Kidney (tissue), 13 donors: ENCODE measurements at regions not wholly inside any gene's neighbourhood (a gene's known extent, or its start where the extent isn't known, plus 50 kb on each side); places are given as distances from the start of the nearest gene placed in this dataset.
A peak's percentile ranks its signal among the peaks of the same experiment; 100 is the strongest.

ENCODE experiments used
- DNase-seq, 5 donors: peaks; one replicate each; pipeline ENCODE4 v3.0.0-alpha.2; 2013 to 2020
- FAIRE-seq: peaks from 2 replicates; lab custom pipeline; 2012; peaks lifted over from hg19 to GRCh38; lab: Jason Lieb, UNC
- H3K27ac ChIP-seq, 2 donors: one replicate each; pipeline ENCODE4 v1.7.0; 2013; ENCODE audit warnings: low read depth in 2 of 2, low read length in 2 of 2, inconsistent platforms in 1 of 2
- H3K27me3 ChIP-seq: one replicate; pipeline ENCODE4 v1.7.1; 2013; ENCODE audit warnings: low read length, inconsistent platforms; ENCODE audit not compliant: control insufficient read depth, insufficient read depth
- H3K36me3 ChIP-seq, 3 donors: one replicate each; pipeline versions ENCODE4 v1.7.0 to v1.7.1; 2013; ENCODE audit warnings: low read length in 3 of 3, control low read depth in 1 of 3, inconsistent platforms in 1 of 3; ENCODE audit not compliant: insufficient read depth in 3 of 3, control insufficient read depth in 2 of 3
- H3K4me1 ChIP-seq, 3 donors: one replicate each; pipeline versions ENCODE4 v1.7.0 to v1.7.1; 2013; ENCODE audit warnings: low read length in 3 of 3, inconsistent platforms in 1 of 3, low read depth in 1 of 3; ENCODE audit not compliant: control insufficient read depth in 2 of 3, insufficient read depth in 2 of 3
- H3K4me3 ChIP-seq, 3 donors: one replicate each; pipeline versions ENCODE4 v1.7.0 to v1.8.1; 2013; ENCODE audit warnings: low read length in 3 of 3, control low read depth in 1 of 3, inconsistent platforms in 1 of 3
- H3K9ac ChIP-seq, 3 donors: one replicate each; pipeline versions ENCODE4 v1.7.0 to v1.7.1; 2013; ENCODE audit warnings: low read length in 3 of 3, control low read depth in 1 of 3, inconsistent platforms in 1 of 3
- H3K9me3 ChIP-seq, 3 donors: one replicate each; pipeline versions ENCODE4 v1.7.0 to v1.7.1; 2013; ENCODE audit warnings: low read length in 3 of 3, control low read depth in 1 of 3, inconsistent platforms in 1 of 3; ENCODE audit not compliant: control insufficient read depth in 2 of 3, insufficient read depth in 1 of 3
- CTCF ChIP-seq: IDR thresholded peaks from 3 replicates; pipeline ENCODE4 v1.5.1; 2012; ENCODE audit warnings: mild to moderate bottlenecking, moderate library complexity, borderline replicate concordance; ENCODE audit not compliant: insufficient read depth; ENCODE audit errors: extremely low read depth
- intact Hi-C: fragments of 100-400 bp; cut with DNase I; formaldehyde crosslinking; loops from one replicate; pipeline ENCODE4 v1.11.1; 2022
- donor health status: control.
- donor health status: control.
- donor health status: control.
- donor health status: control.
- donor health status: control.
- donor health status: DM: yes; HTN: yes; CAD: no.
- donor health status: Normal renal cell carcinoma (clear cell type).

GRCh38 chr5:133829786-133830185, 138.6 kb downstream of the C5orf15 start:
- H3K4me1 ChIP-seq, result peaks cover 0 to 29% (median 17%) of the 10 kb centered on the region in 3 donors
- no peaks in the 10 kb centered on the region for H3K36me3 ChIP-seq
- intact Hi-C loops, result no loop called here
- no peak for FAIRE-seq
- H3K9me3 ChIP-seq, result no peaks in the 10 kb centered on the region
- no peak overlapping the region for H3K27ac ChIP-seq
- no peak for TF ChIP-seq CTCF
- H3K4me3 ChIP-seq, result no peak overlapping the region
- no peaks in the 10 kb centered on the region for H3K27me3 ChIP-seq
- no peak overlapping the region for H3K9ac ChIP-seq
- DNase-seq, result peak in 2 of 5 donors; percentile 19 to 24

- intact Hi-C loops, result no loop called here
- Histone ChIP-seq H3K27ac (no peak overlapping the region), H3K9ac (no peak overlapping the region), H3K9me3 (no peaks in the 10 kb centered on the region), H3K36me3 (no peaks in the 10 kb centered on the region), H3K27me3 (no peaks in the 10 kb centered on the region), H3K4me1 (peaks cover 0 to 37% (median 25%) of the 10 kb centered on the region in 3 donors), H3K4me3 (no peak overlapping the region)
- FAIRE-seq (no peak), DNase-seq (peak in 2 of 5 donors; percentile 18 to 41)
- TF ChIP-seq CTCF, result no peak
These were observed 139.7 kb downstream of the C5orf15 start for GRCh38 chr5:133828722-133829121.

GRCh38 chr5:133827830-133828229, 140.6 kb downstream of the C5orf15 start:
- DNase-seq (peak in 2 of 5 donors; percentile 30 to 54), FAIRE-seq (no peak)
- Histone ChIP-seq H3K4me1 (peaks cover 0 to 43% (median 28%) of the 10 kb centered on the region in 3 donors), H3K9ac (no peak overlapping the region), H3K27ac (no peak overlapping the region), H3K27me3 (no peaks in the 10 kb centered on the region), H3K4me3 (no peak overlapping the region), H3K36me3 (no peaks in the 10 kb centered on the region), H3K9me3 (no peaks in the 10 kb centered on the region)
- TF ChIP-seq CTCF, result no peak
- intact Hi-C loops, result no loop called here

- FAIRE-seq, result no peak
- no peak for TF ChIP-seq CTCF
These were observed 141.4 kb downstream of the C5orf15 start for GRCh38 chr5:133827011-133827410.

More at GRCh38 chr5:133827011-133827410, 141.4 kb downstream of the C5orf15 start:
- DNase-seq, result peak; percentile 72 to 86 (median 80)
- Histone ChIP-seq H3K36me3 (no peaks in the 10 kb centered on the region), H3K4me1 (peaks cover 0 to 50% (median 28%) of the 10 kb centered on the region in 3 donors), H3K9me3 (no peaks in the 10 kb centered on the region), H3K4me3 (no peak overlapping the region), H3K27ac (no peak overlapping the region), H3K27me3 (no peaks in the 10 kb centered on the region), H3K9ac (no peak overlapping the region)
- intact Hi-C loops, result no loop called here
